Hematopoietic multipotent progenitor cell treated with erythropoietin and hydrocortisone succinate and interleukin-3 and kit ligand, for 8 days (in vitro differentiated cells): ENCODE measurements at regions not wholly inside any gene's neighbourhood (a gene's known extent, or its start where the extent isn't known, plus 50 kb on each side); places are given as distances from the start of the nearest gene placed in this dataset.

Source experiments
- DNase-seq: peaks from one replicate; pipeline ENCODE4 v3.0.0-alpha.2; 2015

DNA sequence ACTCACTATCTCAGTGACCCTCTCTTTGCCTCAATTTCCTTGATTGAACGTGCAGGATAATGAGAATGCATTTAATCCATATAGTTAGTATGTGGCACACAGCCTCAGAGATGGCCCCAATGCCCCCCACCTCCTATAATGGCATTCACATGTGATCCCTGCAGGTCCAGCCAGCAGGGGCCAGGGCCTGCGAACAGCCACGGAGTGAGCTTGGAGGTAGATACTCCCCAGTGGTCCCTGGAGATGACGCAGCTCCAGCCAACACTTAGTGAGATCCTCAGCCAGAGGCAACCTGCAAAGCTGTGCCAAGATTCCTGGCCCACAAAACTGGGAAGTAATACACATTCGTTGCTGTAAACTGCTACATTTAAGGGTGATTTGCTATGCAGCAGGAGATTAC is 184.9 kb upstream of the NSMCE3 start:
- DNase-seq: no peak

DNA sequence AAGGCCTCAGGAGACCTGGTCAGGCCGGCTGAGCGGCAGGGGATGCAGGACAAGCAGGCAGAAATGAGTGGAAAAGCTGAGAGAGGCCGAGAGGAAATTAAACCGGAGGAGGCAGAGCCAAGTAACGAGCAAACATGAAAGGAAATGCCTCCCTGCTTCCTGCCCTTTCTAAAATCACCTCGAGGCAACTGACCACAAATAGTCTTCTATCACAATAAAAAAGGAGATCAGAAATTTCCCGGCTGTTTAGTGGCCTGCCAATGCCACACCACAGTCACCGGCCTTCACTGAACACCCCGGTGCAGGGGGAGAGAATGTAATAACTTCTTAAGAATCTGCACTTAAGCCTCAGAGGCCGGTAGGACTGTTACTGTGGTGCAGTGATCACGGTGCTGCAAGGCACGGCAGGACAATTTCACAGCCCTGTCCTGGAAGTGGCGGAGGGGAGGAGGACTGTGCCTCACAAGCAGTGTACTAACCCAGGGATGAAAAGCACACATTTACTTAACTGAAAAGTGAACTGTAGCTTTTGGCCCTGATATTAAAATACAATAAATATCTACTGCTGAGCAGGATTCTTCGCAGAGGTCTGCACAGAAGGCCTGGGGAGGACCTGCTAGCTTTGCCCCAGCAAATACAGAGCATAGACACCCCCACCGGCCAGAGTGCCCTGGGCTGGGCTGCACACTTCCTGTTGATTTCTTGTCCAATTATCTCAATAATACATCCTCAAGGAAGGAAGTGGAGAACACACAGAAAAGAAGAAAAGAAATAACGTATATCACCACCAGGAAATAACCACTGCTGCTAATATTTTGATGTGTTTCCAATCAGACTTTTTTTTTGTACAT is 183.5 kb upstream of the NSMCE3 start:
- no peak for DNase-seq

DNA sequence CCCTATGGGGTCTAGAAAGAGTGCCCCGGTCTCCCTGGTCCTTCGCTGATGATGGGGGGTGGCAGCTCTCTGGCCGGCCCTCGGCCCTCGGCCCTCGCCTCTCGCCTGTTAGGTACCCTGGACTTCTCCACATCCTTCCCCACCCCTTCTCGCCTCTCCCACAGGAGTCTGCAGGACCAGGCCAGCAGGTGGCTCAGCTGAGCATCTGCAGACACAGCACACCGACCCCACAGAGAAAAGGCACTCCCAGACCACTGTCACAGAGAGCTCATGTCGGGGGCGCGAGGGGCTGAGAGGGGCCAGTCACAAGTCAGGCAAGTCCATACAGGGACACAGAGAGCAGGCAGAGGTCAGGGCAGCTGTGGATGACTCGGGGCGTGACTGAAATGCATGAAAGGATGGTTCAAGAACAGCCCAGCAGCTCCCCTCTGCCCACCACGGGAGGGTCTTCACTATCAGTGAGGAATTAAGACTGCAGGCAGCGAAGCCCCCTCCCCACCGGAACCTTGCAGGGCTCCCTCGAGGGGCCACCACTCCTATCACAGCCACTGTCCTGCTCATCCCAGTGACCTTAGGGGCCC is 181.7 kb upstream of the NSMCE3 start:
- DNase-seq: no peak

DNA sequence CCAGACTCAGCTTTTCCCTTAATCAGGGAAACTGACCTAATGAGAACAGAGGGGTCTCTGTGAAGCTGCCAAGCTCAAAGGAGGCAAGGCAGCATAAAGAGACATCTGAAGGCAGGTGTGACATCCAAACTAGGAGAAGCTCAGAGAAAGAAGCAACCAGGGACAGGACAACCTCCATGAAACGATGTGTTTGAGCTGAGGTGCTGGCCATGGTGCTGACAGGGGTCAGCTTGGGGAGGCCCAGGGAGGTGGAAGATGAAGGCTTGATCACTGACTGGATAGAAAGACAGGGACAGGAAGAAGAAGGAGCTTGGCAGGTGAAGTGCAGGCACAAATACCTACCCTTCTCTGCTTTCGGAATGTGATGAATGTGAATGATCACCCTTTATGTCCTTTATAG is 179.5 kb upstream of the NSMCE3 start:
- DNase-seq: no peak

DNA sequence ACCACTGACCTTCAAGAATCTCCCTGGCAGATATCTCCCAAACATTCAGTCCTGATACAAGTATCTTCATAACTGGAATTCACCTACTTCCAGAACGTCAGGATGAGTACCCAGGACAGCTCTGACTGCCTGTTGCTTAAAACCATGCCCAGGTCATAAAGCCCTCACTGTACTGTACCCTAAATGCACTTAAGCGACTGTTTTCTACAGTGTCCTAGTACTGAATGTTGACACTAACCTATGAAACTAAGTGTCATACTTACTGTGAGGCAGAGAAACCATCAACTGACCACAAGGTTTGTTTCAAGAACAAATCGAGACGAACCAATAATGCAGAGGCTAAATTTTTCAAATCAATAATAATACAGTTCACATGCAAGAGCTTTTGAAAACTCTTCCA is 178.7 kb upstream of the NSMCE3 start:
- DNase-seq: no peak

DNA sequence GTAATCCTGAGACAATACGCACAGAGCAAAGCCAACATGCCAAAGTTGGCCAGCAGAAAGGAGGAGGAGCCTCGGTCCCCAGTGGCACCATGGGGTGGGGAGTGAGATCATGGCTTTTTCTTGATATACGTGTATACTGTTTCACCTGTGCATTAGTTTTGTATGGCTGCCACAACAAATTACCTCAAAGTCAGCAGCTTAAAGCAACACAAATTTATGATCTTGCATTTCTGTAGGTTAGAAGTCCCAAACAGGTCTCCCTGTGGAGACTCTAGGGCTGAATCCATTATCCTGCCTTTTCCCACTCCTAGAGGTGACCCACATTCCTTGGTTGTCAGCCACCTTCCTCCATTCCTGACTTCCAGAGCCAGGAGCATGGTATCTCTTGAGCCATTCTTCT is 176.9 kb upstream of the NSMCE3 start:
- no peak for DNase-seq

DNA sequence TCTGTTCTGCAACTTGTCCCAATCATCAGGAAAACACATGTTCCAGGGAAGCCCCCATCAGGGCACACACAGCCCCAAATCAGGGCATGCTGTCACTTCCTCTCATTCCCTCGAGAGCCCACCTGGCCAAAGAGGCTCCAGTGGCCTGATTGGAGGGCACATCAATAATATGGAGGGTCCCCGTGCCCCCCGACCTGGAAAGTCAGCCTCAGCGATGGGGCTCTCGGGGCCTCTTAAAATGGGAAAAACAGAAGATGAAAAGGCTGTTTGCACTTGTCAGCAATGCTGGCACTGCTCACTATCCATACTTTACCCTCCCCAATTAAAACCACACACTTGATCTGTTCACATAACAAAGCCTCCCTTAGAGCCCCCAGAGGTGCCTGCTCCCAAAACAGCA is 172.9 kb upstream of the NSMCE3 start:
- no peak for DNase-seq

DNA sequence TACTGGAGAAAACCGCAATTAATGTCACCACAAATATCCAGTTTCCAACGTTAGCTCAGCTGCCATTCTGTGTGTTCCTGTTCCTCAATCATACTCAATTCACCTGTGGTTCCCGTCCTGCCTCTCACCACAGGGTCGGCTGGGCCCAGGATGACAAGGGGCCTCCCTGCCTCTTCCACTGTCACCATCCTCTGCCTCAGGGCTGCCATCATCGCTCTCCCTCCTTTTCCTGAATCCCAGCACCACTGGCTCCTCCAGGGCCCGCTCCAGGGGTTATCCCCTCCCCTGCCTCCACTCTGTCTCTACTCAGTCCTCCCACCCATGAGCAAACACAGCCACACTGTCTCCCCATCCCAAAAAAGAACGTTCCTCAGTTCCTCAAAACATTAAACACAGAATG is 170.9 kb upstream of the NSMCE3 start:
- no peak for DNase-seq

DNA sequence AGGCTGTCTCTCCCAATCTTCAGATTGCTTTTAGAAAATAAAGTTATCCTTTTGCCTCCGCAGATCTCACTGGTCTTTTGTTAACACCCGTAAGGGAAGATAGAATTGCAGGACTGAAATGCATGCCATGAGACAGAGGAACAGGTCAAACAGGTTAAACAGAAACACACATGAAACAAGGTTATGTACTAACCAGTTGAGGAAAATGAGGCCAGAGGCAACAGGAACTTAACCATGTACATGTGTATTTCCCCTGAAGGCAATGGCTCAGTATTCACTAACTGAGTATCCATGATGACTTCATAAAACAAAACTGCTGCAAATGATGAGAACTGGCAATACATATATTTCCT is 169.1 kb upstream of the NSMCE3 start:
- DNase-seq: no peak

DNA sequence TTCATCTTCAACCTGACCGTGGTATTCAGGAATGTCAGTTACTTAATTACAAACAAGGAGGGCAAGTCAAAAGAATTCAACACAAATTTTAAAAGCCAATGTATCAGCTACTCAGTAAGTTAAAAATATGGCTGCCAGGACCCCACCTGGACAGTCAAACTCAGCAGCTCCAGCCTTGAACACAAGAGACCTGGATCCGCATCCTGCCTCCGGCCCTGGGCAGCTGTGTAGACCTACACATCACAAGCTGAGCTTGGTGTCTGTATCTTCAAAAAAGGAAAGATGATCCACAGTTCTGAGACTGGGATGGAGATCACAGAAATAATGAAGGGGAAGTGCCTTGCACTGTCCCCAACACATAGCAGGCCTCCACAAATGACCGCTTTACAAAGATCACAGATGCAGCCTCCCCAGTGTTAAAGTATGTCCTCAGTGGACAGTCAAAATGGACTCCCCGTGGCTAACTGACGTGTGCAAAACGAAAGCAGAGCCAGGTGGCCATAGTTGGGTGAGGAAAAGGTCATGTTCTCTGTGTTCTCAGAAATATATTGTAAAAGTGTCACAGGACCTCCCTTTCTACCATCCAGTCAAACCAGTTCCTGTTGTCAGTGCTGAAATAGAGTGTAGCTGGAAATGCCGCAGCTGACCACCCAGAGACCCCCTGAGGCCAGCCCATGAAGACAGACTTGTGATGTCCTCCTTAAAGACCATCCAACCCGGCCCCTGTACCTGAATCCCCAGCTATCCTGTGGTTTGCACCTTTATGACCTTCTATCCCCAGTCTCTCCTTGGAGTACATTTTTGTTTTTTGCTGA is 168.5 kb upstream of the NSMCE3 start:
- DNase-seq: no peak

DNA sequence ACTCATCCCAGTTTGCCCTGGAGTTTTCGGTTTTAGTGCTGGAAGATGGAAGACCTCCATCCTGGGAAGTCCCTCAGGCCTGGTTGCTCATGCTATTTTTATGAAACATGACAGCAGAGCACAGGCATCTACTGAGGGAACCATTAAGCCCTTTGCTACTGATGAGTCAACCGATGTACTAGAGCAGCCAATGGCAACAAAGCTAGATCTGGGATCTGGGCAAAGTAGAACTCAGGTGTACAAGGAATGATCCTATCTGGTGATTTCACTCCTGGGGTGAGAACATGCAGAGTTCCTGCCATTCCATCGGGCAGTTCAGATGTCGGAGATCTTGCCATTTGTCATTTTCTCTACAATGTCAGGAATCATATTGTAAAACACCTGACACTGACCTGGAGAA is 166.2 kb upstream of the NSMCE3 start:
- DNase-seq: no peak

DNA sequence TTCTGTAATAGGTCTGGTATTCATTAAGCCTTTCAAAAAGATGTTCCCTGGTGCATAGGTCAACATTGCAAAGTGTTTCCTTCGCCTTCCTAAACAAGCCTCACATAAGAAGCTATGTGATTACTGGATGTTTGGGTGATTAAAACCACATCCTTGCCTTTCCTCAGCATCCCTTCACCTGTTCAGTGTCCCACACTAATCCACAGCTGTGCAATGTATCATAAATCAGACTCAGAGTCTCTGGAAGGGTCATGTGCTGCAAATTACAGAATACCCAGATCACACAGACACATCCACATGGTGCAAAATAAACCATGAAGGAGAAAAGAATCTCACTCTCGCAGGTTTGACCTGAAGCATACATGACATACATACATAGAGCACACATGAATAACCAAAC is 164.7 kb upstream of the NSMCE3 start:
- no peak for DNase-seq

DNA sequence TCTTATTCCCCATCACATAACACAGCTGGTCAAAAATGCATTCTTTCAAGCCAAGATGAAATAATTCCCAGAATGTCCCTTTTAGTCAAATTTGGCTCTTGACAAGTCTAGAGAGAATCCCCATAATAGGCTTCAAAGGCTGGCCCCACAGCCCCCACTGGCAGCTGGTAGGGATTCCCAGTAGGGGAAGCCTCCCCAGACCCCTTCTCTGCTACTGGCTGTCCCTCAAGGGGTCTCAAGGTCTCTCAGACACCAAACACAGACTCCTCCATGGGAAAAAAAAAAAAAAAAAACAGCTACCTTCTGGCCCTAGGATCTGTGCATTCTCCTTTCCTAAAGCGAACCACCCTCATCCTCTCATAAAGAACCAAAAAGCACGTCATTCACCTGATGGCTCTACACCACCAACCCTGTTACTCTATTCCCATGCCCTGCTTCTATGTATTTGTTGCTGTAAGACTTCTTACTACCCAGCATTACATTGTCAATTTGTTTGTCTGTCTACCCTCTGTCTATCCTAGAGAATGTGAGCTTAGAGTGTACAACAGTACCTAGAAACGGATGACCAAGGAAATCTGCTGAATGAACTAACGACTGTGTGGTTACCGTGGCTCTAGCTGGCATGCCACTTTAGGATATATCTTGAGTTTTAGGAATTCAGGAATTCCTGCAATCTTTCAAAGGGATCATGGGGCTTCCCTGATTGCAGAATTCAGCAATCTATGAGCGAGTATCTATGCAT is 164.1 kb upstream of the NSMCE3 start:
- DNase-seq: no peak

DNA sequence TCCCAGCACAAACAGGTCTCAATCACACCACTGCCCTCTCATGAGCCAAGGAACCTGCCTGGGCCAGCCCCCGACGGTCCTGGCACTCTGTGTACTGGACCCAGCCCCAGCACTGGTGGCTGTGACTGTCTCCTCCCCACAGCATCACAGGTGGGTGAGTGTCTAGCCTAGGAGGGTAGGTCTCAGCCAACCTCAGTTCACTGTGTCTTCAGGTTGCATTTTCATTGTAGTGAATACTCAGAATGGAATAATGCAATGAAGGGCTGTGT is 163.4 kb upstream of the NSMCE3 start:
- DNase-seq: no peak

DNA sequence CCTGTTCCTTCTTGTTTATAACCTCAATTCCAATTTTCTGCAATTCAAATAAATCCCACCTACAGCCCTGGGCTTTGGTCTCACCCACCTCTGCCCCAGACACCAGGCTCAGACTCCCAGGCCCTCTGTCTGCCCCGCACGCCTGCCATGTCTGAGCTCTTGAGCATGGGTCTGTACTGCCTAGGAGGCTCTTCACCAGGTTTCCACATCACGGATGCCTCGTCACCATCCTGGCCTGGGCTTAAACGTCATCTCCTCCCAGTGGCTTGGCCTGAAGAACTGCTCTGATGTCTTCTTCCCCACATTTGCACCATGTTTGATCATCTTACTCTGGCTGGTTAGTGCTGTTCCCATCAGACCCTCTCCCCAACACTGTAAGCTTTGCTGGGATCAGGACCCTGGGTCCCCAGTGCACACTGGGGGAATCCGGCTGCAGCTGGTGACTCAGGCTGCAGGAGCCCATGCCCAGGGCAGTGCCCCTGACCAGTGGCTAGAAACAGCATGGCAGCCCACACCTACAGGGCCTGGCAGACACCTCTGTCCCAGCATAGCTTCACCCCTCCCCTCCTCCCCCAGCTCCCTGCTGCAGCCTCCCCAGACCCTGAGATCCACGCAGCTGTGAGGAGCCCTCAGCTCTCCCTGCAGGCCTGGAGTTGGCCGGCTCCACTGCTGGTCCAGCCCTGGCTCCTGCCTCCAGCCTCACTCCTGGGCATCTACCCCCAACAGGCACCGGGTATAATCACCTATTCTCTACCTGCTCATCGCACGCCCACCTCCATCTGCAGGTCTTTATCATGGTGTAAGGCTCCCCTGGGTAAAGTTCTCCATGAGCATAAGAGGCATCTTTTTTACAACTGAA is 162.8 kb upstream of the NSMCE3 start:
- no peak for DNase-seq

DNA sequence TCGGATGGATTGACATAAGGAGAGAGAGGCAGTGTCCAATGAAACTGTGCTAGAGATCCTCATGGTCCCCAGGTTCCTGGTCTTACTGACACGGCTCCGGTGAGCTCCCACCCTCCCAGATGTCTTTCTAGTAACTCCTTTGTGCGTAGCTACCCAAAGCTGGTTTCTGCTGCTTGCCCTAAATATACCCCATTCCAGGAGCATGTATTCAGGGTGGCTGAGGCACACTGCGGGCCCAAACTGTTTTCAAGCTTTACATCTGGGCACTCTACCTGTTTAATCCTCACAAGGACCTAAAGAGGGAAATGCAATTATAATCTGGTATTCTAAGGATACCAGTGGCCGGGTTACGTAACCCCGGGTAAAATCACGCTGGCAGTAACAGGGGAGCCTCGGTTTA is 161.2 kb upstream of the NSMCE3 start:
- no peak for DNase-seq

DNA sequence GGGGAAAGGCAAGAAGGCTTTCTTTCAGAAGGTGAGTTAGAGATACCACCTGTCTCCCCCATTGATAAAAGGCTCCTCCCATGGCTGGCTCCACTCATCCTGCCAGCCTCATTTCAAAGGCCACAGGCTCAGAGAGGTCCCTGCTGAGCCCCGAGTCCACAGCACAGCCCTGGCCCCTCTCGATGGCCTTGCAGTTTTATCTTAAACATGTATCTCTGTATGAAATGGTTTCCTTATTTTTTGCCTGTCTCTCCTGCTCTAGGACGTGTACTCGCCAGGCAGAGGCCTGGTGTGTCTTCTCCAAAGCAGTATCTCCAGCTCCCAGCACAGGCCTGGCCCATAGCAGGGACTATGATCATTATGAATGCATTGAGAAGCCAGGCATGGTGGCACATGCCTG is 160.5 kb upstream of the NSMCE3 start:
- DNase-seq: no peak

DNA sequence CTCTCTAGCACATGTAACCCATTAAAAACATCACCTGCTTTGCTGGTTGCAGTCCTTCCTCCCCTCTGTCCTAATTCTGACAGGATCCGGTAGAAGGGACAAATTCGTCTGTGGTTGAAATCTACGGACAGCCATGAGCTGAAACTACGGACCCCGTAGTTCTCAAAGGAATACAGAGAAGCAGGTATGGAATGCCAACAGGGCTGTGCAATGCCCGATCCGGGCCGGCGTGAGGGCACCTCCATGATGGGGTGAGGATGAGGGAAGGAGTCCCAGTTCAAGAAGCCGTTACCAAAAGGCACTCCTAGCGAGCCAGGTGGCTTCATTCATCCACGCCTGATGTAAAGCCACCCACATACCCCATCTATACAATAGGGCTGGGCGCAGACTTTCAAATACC is 160.0 kb upstream of the NSMCE3 start:
- DNase-seq: no peak

DNA sequence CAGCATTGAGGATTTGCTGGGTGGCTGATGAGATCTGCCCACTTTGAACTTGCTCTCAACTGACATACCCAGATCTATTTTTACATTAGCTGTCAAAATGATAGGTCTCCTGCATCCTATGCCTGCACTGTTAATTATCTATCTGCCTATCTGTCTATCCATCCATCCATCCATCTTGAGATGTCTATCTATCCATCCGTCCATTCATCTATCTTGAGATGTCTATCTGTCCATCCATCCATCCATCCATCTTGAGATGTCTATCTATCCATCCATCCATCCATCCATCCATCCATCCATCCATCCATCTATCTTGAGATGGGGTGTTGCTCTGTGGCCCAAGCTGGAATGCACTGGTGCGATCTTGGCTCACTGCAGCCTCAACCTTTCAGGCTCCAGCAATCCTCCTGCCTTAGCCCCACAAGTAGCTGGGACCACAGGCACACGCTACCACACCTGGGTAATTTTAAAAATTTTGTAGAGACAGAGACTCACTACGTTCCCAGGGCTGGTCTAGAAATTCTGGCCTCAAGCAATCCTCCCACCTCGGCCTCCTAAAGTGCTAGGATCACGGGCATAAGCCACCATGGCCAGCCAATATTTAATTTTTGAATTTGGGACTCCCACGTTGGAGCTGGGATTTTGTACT is 159.4 kb upstream of the NSMCE3 start:
- no peak for DNase-seq

DNA sequence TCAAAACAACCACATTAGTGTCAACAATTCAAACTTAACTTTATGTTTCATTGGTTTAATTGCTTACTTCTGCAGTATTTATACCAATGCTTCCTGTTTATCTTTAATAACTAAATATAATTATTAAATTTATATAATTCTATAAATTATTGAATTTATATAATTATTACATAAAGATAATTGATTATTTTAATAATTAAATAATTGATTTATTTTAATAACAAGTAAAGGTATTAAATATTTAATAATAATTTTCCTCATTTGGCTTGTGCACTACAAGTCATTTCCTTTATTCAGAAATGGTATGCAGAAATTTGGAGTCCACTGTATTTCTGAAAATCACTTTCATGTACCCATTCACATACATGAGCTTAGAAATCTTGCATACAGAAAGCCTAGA is 156.2 kb upstream of the NSMCE3 start:
- no peak for DNase-seq

DNA sequence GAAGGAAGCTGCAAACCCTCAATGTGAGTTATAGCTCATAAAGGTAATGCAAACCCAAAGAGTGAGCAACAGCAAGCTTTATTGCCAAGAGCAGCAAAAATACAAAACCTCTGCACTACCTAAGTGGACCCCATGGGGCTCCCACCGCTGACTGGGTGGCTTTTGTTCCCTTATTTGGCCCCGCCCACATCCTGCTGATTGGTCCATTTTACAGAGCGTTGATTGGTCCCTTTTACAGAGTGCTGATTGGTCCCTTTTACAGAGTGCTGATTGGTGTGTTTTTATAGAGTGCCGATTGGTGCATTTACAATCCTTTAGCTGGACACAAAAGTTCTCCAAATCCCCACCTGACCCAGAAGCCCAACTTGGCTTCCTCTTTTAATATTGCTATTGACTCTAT is 154.5 kb upstream of the NSMCE3 start:
- DNase-seq: no peak

DNA sequence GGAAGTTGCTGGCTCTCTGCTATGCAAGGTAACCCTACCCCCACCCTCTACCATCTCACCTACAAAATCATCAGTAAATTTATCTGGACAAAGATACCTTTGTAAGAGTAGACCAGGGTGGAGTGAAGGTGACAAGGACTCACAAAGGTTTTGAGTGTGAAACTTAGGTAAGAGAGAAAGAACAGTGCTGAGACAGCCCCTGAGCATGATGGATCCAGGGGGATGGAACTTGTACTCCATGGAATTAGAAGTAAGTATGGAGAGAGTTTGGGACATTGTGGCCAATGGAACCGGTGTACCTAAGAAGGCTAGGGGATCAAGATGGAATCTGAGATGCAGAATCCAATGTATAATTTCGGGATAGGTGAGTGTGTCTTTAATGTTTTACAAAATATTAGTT is 153.0 kb upstream of the NSMCE3 start:
- no peak for DNase-seq
